Esophagus squamous epithelium (tissue), 4 donors: ENCODE measurements at regions not wholly inside any gene's neighbourhood (a gene's known extent, or its start where the extent isn't known, plus 50 kb on each side); places are given as distances from the start of the nearest gene placed in this dataset.

Source experiments
- CTCF ChIP-seq, 6 experiments: fragments of 450-650 bp in 4 of 6; fragments of 200-600 bp in 2 of 6; sonication (generic) in 2 of 6; IDR thresholded peaks; one replicate each; pipeline ENCODE4 v1.5.1; 2016 to 2019; ENCODE audit warnings: antibody characterized with exemption in 6 of 6, mild to moderate bottlenecking in 4 of 6, moderate library complexity in 4 of 6
- POLR2A ChIP-seq, 4 donors: fragments of 450-650 bp; IDR thresholded peaks; one replicate each; pipeline ENCODE4 v1.6.1; 2017; ENCODE audit warnings: antibody characterized with exemption in 4 of 4, mild to moderate bottlenecking in 4 of 4, moderate library complexity in 3 of 4

DNA sequence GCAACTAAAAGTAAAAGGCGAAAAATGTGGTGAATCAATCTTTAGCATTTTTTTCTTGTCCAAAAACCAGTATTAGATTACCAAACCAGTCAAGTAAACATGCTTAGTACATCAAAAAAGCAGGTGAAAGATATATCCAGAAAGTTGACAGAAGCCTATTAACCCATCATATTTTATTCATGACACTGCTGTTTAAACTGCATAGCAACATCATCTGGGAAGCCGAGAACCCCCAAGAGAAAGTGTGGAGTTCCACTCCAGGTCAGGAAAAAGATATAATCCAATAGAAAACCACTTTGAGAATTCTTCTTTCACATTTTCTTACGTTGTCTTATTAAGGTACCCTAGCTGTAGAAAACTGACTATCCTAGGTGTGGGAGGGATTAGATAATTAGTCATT, 466.8 kb upstream of the CDH8 start:
- TF ChIP-seq CTCF (IDR thresholded peaks at IDR 0.05) (no peak), POLR2A (IDR thresholded peaks at IDR 0.05) (no peak)
